ENCODE measurements at regions not wholly inside any gene's neighbourhood (a gene's known extent, or its start where the extent isn't known, plus 50 kb on each side); places are given as distances from the start of the nearest gene placed in this dataset.

DNA sequence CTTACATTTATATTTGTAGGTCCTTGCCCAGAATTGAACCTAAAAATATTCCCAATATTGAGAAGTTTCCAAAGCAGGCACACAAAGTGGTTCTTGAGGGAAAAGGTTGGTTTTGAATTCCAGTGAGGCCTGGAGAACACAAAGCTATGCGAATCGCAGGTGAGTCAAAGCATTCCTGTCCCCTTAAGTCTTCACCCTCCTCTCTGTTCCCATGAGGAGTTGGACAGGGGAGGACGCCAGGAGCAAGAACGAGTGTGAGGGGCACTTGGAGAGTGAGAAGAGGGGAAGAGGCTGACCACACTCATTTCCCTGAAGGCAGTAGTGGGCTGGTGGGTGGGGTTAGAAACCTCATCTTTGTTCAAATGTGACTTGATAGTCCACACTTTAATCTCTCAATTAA is 185.8 kb upstream of the EOMES start:
- H3K36me3 ChIP-seq: no peaks in the 10 kb centered on the region
- no peaks in the 10 kb centered on the region for H3K4me1 ChIP-seq
- no peak overlapping the region for H3K4me3 ChIP-seq
- 65 to 79% (median 71%) methylated on average over 4 of the region's 4 CpGs for WGBS, 5 donors
- no peaks in the 10 kb centered on the region for H3K9me3 ChIP-seq
- TF ChIP-seq EP300 (IDR thresholded peaks at IDR 0.05): no peak
- no peak for TF ChIP-seq POLR2A (IDR thresholded peaks at IDR 0.05)
- TF ChIP-seq, protein P1, sequence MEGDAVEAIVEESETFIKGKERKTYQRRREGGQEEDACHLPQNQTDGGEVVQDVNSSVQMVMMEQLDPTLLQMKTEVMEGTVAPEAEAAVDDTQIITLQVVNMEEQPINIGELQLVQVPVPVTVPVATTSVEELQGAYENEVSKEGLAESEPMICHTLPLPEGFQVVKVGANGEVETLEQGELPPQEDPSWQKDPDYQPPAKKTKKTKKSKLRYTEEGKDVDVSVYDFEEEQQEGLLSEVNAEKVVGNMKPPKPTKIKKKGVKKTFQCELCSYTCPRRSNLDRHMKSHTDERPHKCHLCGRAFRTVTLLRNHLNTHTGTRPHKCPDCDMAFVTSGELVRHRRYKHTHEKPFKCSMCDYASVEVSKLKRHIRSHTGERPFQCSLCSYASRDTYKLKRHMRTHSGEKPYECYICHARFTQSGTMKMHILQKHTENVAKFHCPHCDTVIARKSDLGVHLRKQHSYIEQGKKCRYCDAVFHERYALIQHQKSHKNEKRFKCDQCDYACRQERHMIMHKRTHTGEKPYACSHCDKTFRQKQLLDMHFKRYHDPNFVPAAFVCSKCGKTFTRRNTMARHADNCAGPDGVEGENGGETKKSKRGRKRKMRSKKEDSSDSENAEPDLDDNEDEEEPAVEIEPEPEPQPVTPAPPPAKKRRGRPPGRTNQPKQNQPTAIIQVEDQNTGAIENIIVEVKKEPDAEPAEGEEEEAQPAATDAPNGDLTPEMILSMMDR (IDR thresholded peaks at IDR 0.05): no peak
- no peak for TF ChIP-seq POLR2AphosphoS5 (IDR thresholded peaks at IDR 0.05)
- no peak for DNase-seq
- intact Hi-C loops (cut with DNase I; ENCODE audit: low total_unique reads): no loop called here
- no peak overlapping the region for H3K27ac ChIP-seq
- no peaks in the 10 kb centered on the region for H3K27me3 ChIP-seq

DNA sequence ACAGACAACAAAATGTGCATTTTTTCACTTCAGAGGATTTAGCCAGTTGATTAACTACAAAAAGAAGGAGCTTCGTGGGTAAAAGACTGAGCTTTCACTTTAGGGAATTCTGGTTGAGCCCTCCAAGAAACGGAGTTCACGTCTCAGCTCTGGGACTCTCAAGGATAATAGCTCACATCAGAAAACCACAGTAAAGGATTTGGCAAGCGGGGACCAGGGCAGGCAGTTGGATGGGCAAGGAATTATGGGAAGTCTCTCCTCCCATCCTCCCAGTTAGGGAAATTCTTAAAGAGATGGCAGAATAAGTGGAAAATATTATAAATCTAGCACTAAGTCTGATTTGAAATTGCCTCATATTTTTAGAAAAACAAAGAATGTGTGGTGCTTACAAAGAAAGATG is 188.3 kb upstream of the EOMES start:
- H3K4me1 ChIP-seq: no peaks in the 10 kb centered on the region
- TF ChIP-seq POLR2A (IDR thresholded peaks at IDR 0.05) (no peak), EP300 (IDR thresholded peaks at IDR 0.05) (no peak), POLR2AphosphoS5 (IDR thresholded peaks at IDR 0.05) (no peak)
- TF ChIP-seq, protein P1 (IDR thresholded peaks at IDR 0.05): no peak
- no peaks in the 10 kb centered on the region for H3K27me3 ChIP-seq
- WGBS, 5 donors: 58 to 68% (median 61%) methylated on average over 4 of the region's 4 CpGs
- H3K9me3 ChIP-seq: no peaks in the 10 kb centered on the region
- intact Hi-C loops (cut with DNase I; ENCODE audit: low total_unique reads): no loop called here
- no peak overlapping the region for H3K27ac ChIP-seq
- H3K36me3 ChIP-seq: no peaks in the 10 kb centered on the region
- no peak overlapping the region for H3K4me3 ChIP-seq
- peak in 1 of 2 donors; percentile 6 for DNase-seq

DNA sequence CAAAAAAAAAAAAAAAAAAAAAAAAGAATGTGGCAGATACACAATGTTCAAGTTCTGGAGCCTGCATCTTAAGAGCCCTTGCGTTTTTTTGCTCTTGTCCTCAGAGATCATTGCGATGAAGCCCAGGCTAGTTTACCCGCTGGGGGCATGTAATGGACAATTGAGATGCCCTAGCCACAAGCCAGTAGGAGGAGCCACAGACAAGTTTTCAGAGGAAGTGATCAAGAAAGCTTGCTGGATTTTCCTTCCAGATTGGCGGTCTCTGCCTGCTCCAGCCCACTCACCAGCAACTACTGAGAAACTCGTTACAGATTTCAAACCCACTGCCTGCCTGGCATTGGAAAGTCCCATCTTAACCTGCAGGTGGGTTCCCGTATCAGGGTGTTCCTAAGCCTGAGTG is 192.1 kb upstream of the EOMES start:
- DNase-seq: no peak
- no peaks in the 10 kb centered on the region for H3K27me3 ChIP-seq
- H3K36me3 ChIP-seq: no peaks in the 10 kb centered on the region
- H3K9me3 ChIP-seq: no peaks in the 10 kb centered on the region
- no peak overlapping the region for H3K27ac ChIP-seq
- H3K4me3 ChIP-seq: no peak overlapping the region
- H3K4me1 ChIP-seq: no peaks in the 10 kb centered on the region
- intact Hi-C loops (cut with DNase I; ENCODE audit: low total_unique reads): no loop called here
- TF ChIP-seq POLR2AphosphoS5 (IDR thresholded peaks at IDR 0.05) (no peak), POLR2A (IDR thresholded peaks at IDR 0.05) (no peak), EP300 (IDR thresholded peaks at IDR 0.05) (no peak)
- TF ChIP-seq, protein P1 (IDR thresholded peaks at IDR 0.05): no peak
- 73 to 86% (median 80%) methylated on average over 6 of the region's 6 CpGs for WGBS, 5 donors

DNA sequence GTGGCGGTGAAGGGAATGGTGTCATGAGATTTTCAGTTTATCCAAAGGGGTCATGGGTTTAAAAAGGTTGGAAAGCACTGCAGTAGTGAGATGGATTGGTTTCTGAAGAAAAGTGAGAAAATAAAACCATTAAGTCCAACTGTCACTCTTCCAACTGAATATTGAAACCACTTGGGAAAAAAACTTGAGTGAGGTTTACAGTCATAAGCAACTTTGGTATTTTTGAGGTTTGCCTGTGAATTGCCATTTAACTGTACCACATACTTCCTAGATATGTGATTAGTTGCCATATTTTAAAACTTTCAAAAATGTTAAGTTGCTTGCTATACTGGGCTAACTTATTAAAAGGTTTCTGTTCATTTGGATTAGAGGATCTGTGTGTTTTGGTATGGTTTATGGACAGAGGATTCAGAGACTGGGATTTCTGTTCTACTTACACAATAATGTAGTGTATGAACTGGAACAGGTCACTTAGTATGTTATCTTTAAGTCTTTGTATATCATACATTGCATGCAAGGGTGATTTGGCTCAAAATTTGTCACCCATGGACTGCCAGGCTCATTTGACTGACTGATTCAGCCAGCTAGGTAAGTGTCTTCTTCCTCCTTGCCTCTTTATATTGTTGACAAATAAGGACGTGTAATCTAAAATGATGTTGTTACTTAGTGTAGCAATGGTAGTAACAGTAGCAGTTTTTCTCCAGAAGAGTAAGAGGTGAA is 201.4 kb upstream of the EOMES start:
- no peak for TF ChIP-seq POLR2A (IDR thresholded peaks at IDR 0.05)
- no peak for TF ChIP-seq POLR2AphosphoS5 (IDR thresholded peaks at IDR 0.05)
- TF ChIP-seq, protein P1 (IDR thresholded peaks at IDR 0.05): no peak
- TF ChIP-seq EP300 (IDR thresholded peaks at IDR 0.05): no peak
- WGBS, 5 donors: 62 to 77% (median 72%) methylated on average over 2 of the region's 2 CpGs
- H3K4me1 ChIP-seq: no peaks in the 10 kb centered on the region
- no peak for DNase-seq
- H3K27me3 ChIP-seq: no peaks in the 10 kb centered on the region
- H3K4me3 ChIP-seq: no peak overlapping the region
- intact Hi-C loops (cut with DNase I; ENCODE audit: low total_unique reads): no loop called here
- no peak overlapping the region for H3K27ac ChIP-seq
- no peaks in the 10 kb centered on the region for H3K36me3 ChIP-seq
- H3K9me3 ChIP-seq: no peaks in the 10 kb centered on the region
